ENCODE measurements at regions not wholly inside any gene's neighbourhood (a gene's known extent, or its start where the extent isn't known, plus 50 kb on each side); places are given as distances from the start of the nearest gene placed in this dataset.

DNA sequence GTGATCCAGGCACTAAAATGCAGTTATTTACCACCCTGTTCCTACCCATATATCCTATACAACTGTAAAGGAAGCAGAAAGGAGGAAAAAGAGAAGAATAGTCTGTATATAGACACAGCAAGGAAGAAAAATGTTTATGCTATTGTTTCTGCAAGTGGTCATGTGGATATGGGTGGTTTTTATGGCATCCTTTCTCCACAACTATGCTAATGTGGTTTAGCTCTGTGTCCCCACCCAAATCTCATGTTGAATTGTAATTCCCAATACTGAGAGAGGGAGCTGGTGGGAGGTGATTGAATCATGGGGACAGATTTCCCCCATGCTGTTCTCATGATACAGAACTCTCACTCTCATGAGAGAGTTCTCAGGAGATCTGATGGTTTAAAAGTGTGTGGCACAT, 439.8 kb downstream of the ZSWIM6 start:
- ChIA-PET CTCF (no interaction called here), POLR2A (no interaction called here)
- TF ChIP-seq, protein P1, sequence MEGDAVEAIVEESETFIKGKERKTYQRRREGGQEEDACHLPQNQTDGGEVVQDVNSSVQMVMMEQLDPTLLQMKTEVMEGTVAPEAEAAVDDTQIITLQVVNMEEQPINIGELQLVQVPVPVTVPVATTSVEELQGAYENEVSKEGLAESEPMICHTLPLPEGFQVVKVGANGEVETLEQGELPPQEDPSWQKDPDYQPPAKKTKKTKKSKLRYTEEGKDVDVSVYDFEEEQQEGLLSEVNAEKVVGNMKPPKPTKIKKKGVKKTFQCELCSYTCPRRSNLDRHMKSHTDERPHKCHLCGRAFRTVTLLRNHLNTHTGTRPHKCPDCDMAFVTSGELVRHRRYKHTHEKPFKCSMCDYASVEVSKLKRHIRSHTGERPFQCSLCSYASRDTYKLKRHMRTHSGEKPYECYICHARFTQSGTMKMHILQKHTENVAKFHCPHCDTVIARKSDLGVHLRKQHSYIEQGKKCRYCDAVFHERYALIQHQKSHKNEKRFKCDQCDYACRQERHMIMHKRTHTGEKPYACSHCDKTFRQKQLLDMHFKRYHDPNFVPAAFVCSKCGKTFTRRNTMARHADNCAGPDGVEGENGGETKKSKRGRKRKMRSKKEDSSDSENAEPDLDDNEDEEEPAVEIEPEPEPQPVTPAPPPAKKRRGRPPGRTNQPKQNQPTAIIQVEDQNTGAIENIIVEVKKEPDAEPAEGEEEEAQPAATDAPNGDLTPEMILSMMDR (IDR thresholded peaks at IDR 0.05; ENCODE audit: control extremely low read depth, extremely low read depth, low read depth, missing control alignments) = no peak

DNA sequence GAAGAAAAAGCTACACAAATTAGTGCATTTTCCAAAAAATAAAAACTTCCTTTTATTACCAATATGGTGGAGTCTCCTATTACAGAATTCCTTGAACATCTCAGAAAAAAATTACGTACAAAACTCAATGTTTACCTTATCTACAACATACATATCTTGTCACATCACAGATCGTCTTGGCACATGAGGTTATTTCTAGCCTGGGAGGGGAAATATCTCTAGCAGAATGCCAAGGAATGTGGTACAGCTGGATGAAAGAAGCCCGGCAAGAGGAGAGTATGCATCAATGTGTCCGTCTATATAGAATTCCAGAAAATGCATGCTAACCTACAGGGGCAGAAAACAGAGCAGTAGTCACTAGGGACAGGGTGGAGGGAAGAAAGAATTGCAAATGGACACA, 443.8 kb downstream of the ZSWIM6 start:
- TF ChIP-seq, protein P1 (IDR thresholded peaks at IDR 0.05; ENCODE audit: control extremely low read depth, extremely low read depth, low read depth, missing control alignments) = no peak
- CTCF ChIA-PET = no interaction called here
- POLR2A ChIA-PET = no interaction called here
- no peak for DNase-seq (ENCODE audit: extremely low spot score)

More for the DNA sequence above, 439.8 kb downstream of the ZSWIM6 start:
- no peak for DNase-seq (ENCODE audit: extremely low spot score)

DNA sequence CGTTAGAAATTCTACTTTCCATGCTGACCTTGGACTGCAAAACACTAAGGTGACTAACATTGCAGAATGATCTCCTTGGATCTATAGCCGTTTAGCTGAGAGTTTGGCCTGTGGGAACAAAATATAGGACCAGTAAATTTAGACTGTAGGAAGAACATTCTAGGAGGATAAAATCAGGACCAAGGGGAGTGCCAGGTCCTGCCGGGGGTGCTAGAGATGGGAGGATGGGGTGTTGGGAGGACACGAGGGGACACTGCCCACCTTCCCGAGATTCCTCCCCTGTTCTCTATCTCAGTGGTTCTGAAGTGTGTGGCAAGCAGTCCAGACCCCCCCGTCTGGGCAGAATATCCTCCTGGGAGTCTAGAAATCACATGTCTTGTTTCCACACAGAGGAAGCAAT, 445.2 kb downstream of the ZSWIM6 start:
- TF ChIP-seq, protein P1 (IDR thresholded peaks at IDR 0.05; ENCODE audit: control extremely low read depth, extremely low read depth, low read depth, missing control alignments) = no peak
- ChIA-PET POLR2A (no interaction called here), CTCF (interaction anchor here (0.9 kb wide), 1 partner anchor 9 kb away, joined by 3 read pairs; no protein-coding TSS in a partner anchor)
- DNase-seq (ENCODE audit: extremely low spot score) = no peak

DNA sequence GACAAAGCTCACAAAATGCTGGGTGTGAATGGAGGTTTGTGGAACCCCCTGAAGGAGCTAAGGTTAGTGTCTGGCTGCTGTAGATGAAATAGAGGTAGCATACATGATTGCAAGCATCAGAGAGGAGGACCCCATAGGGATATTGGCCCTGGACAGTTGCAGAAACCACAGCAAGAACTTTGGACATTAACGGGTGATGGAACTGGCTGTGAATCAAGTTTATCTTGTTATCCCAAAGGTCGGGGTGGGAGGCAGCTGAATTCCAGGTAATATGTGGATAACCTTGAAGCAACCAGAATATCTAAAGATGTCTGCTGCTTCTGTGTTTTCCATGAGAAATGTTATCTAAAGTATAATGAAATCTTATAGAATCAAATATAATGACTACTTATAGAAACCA, 447.7 kb downstream of the ZSWIM6 start:
- POLR2A ChIA-PET = no interaction called here
- CTCF ChIA-PET = no interaction called here
- TF ChIP-seq, protein P1 (IDR thresholded peaks at IDR 0.05; ENCODE audit: control extremely low read depth, extremely low read depth, low read depth, missing control alignments) = no peak
- DNase-seq (ENCODE audit: extremely low spot score) = no peak

DNA sequence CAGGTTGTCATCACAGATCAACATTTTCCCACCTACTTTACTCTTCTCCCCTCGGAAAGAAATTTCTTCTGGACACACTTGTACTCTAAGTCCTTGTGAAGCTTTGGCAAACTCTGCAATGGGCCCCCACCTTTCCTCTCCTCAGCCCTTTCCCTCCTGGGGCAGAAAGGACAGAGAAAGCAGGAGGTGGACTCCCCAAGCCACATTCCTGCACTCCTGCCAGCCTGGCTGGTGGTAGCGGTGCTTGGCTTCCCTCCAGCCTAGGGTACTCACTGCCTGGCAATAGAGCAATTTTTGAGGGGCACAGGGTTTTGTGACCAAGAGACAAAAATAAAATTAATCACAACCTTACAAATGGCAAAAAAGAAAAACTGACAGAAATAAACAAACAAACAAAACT, 451.4 kb downstream of the ZSWIM6 start:
- ChIA-PET CTCF (no interaction called here), POLR2A (no interaction called here)
- TF ChIP-seq, protein P1 (IDR thresholded peaks at IDR 0.05; ENCODE audit: control extremely low read depth, extremely low read depth, low read depth, missing control alignments) = no peak
- no peak for DNase-seq (ENCODE audit: extremely low spot score)

DNA sequence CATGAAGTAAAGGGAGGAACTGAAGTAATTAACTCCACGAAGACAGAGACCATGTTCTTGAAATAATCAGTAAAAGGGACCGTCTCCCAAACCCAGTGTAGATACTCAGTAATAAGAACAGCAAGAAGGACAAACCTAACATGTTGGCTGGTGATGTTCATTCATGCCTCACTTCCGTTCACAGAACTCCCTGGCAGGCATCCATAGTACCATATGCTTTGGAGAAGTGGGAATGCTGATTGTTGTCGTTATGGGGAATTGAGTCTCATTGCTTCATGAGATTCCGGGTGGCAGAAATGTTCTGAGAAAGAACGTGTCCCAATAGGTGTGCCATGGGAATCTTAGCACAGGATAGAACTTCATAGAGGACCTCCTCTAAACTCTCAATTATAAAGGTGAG, 452.3 kb downstream of the ZSWIM6 start:
- no peak for DNase-seq (ENCODE audit: extremely low spot score)
- TF ChIP-seq, protein P1 (IDR thresholded peaks at IDR 0.05; ENCODE audit: control extremely low read depth, extremely low read depth, low read depth, missing control alignments) = no peak
- CTCF ChIA-PET = no interaction called here
- POLR2A ChIA-PET = no interaction called here

DNA sequence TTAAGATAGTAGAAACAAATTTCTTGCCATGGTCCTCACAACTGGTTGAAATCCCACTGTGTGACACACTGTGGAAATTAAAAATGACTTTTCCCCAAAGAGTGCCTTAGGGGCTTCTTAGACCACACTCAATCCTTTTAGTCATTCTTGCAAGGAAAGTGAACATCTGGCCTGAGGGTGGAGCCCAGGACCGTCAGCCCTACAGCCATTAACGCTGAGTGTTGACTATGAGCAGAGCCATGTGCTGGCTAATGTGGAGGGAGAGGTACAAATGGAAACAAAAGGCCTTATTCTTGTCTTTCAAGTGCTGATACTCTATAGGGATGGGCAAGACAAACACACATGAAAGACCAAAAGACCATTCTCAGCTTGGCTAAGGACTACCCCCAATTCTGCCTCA, 456.5 kb downstream of the ZSWIM6 start:
- DNase-seq (ENCODE audit: extremely low spot score) = no peak
- TF ChIP-seq, protein P1 (IDR thresholded peaks at IDR 0.05; ENCODE audit: control extremely low read depth, extremely low read depth, low read depth, missing control alignments) = no peak
- ChIA-PET CTCF (no interaction called here), POLR2A (no interaction called here)

All from GM10248 (cell line).